DMS79 (cell line): ENCODE measurements at regions not wholly inside any gene's neighbourhood (a gene's known extent, or its start where the extent isn't known, plus 50 kb on each side); places are given as distances from the start of the nearest gene placed in this dataset.
A peak's percentile ranks its signal among the peaks of the same experiment; 100 is the strongest.

Experiments used
- DNase-seq: peaks from one replicate; lab custom pipeline; 2025; lab: John Stamatoyannopoulos, UW

DNA sequence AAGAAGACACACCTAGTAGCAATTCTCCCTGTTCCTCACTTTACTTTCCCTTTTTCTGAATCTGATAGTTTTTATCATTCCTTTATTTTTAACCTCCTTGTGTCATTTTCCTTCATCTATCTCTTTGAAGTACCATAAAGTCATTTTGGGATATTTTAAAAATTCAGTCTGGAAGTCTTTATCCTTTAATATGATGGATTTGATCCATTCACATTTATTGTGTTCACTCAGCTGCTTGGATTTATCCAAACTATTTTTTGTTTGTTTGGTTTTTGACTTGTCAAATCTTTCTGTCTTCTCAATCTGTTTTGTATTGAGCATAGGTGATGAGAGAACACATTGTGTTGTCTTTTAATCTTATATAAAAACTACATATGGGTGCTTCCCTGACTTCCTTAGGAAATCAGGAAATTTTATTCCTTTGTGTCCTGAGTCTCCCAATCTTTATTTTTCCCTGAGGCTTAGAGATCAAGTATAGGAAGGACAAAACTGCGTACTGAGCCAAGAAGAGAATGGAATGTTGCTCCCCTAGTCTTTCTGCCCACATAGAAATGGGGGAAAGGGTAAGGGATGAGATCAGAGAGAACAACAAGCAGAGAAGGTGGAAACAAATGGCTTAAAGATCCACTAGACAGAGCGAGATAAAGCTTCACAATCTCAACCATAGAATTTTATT lies 132.7 kb upstream of the HABP2 start:
- no peak for DNase-seq

DNA sequence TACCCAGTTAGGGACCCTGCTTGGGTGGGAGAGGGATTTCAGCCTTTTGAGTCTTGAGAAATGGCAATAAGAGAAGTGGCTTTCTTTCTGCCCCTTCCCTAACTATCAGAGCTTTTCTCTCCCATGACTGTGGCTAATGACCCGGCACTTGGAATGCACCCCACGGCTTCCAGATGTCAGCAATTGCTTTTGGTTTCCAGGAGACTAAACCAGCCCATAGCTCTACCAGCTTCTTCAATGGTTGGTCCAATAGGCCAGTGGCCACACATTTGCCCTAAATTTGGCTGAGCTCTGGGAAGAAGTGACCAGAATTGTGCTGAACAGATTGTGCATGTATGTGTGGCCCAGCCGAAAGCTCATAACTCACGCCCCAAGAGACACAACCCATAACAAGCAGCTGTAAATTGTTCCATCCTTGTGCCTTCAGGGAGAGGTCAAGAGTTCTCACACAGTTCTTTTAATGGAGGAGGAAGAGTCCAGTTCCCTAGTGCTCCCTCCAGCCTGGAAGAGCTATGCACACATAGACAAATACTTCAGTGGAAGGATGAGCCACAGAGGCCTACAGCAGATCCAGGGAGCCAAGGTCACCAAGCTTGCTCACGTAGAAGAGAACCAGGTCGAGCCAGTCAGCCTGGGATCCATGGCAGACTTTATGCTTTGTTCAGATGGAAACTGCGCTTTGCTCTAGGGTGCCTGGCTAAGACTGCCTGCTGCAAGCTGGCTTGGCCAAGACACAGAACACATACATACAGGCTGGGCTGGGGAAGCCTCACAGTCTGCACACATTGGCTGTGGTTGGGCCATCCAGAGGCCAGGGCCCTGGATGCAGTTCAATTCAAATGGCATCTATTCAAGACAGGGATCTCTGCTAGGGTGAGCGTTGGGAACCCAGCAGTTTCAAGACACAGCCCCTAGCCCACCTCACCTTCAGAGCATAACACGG lies 131.8 kb upstream of the HABP2 start:
- no peak for DNase-seq

DNA sequence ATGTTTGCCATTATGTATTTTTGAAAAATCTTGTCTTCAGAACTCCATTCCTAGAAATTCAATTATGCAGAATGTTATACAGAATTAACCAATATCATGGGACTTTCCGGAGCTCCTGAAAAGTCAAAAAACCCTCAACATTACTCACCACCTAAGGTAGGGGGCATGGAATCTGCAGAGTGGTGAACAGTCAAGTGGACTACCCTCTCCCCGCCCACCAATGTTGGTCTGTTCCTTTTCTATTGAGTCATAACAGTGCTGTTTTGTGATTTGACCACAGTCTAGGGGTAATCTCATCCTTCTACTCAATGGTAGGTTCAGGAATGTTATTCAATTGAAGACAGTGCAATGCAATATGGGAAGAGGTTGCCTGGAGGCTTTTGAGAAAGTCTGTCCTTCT lies 130.5 kb upstream of the HABP2 start:
- no peak for DNase-seq

DNA sequence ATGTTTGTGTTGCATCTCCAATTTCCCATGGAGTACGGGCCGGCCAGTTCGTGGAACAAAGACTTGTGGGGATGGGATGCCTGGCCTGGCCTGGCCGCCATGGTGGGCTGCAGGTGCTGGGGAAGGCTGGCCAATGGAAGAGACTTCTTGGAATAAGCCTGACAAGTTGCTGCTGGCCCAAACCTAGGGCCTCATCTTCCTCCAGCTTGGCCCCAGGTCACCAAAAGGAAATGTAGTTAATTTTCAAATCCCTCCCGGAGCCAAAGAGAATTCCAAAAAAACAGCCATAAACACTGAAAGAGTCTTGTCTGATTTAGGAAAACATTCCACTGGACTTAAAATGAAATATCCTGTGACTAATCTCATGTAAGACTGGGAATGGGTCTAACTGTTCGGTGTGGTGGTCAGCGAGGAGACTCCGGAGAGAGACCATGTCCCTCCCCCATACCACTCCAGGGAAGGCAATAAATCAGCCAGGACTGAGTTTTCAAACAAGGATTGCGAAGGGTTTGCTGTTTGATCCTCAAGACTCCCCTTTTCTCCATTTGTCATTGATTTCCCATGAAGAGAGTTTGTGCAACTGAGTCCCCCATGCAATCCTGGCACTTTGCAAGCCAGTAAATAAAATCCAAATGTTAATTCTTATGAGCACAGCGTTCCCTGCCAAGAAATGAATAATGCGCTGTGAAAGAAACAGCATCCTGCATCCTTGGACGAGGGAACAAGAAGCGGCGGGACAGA lies 128.7 kb upstream of the HABP2 start:
- DNase-seq, result no peak

DNA sequence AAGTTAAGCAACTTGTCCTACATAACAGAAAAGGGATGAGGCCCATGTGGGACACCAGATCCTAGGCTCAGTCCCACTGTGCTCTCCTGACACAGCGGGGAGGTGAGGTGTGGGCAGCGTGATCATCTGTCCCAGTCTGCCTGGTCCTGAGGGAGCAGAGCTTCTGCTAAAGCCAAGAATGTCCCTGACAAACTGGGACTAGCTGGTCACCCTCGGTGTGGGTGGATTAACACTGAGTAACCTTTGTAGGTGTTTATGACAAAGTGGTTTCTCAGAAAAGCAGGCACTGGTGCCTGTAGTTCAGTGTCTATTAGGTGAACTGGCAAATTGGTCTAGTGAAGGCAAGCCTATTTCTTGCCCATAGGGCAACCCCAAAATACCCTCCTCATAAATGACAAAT lies 127.8 kb upstream of the HABP2 start:
- DNase-seq, result no peak

DNA sequence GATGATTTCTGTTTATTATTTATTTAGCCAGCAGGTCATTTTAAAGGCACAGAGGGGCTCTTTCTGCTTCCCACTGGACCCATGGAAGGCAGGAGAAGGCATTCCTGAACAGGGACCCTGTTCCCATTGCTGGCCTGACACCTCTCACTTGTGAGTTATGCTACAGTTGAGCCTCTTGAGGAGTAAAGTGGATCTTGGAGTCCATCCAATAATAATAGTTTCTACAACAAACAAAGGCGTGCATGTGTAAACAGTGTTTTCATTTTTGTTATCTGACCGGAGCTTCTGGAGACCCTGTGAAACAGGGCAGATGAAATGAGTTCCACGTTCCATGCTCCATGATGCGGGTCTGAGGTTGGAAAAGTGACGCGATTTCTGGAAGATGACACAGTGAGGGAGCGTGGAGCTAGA lies 127.3 kb upstream of the HABP2 start:
- DNase-seq, result peak; percentile 2

DNA sequence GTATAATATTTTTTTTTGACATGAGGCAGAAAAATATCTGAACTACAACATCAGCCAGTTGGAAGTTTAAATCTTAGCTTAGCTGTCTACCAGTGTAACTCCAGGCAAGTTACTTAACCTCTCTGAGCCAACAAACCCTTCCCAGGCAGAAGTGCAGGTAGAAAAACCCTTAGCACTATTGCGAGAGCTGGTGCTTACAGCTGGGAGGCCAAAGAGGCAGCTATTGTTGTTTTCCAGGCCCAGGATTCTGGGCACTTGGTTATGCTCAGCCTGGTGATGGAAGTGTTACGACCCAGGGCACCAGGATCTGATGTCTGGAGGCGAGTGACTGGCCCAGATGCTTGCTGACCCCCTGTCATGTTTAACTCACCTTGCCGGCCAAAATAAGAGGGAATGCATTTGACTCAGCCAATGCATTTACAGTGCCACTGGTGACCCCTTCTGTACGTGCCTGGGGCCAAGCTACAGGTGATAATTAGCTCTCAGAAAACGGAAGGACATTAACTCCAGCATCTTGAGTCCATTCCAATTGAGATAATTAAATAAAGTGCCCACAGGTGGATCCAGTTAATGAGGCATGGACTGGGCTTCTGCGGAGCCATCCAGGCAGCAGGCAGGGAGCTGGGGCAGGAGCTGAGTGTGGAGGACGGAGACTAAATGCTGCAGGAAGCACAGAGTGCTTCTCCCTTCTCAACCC lies 126.5 kb upstream of the HABP2 start:
- no peak for DNase-seq

DNA sequence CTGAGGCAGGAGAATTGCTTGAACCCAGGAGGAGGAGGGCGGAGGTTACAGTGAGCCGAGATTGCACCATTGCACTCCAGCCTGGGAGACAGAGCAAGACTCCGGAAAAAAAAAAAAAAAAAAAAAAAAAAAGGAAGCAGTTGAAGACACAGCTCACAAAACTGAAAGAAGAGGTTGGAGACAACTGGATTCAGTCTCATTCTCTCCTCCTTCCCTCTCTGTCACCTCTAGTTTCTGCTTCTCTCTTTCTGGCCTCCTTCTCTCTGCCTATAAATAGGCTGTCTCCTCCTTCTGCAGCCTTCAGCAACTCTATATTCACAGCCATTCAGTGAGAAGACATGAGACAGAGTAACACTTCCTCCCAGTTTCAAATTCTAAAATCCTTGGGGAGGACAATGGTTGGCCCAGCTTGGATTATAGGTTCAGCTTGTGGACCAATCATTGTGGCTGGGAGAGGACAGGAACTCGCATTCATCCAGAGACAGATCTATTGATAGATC lies 125.6 kb upstream of the HABP2 start:
- no peak for DNase-seq

DNA sequence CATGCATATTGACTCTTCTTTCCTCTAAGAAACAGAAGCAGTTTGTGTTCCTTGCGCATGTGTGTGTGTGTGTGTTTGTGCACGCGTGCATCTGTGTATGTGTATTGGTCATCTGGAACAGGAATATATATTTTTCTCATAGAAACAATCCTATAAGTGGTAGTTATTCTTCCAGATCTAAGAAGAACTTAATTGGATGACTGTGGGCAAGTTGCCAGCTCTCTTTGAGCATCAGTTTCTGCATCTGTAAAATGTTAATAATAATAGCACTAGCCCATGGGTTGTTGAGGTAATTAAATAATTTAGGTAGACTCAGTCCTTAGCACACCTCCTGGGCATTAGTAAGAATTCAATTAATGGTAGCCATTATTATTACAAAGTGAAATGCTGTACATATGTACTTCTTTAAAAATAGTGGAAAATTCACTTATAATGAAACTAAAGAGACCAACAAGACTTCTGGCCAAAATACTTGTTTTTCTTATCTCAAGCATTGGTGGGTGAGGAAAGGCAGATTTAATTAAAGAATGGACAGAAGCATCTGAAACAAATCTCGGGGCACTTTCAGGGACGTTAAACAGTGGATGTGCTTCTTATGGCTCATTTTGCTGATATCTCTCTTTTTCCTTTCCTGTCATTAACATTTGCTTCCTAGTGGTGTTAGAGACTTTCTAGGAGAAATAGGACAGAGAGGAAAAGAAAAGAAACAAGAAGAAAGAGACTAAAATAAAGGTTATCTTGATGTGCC lies 124.9 kb upstream of the HABP2 start:
- DNase-seq, result no peak

DNA sequence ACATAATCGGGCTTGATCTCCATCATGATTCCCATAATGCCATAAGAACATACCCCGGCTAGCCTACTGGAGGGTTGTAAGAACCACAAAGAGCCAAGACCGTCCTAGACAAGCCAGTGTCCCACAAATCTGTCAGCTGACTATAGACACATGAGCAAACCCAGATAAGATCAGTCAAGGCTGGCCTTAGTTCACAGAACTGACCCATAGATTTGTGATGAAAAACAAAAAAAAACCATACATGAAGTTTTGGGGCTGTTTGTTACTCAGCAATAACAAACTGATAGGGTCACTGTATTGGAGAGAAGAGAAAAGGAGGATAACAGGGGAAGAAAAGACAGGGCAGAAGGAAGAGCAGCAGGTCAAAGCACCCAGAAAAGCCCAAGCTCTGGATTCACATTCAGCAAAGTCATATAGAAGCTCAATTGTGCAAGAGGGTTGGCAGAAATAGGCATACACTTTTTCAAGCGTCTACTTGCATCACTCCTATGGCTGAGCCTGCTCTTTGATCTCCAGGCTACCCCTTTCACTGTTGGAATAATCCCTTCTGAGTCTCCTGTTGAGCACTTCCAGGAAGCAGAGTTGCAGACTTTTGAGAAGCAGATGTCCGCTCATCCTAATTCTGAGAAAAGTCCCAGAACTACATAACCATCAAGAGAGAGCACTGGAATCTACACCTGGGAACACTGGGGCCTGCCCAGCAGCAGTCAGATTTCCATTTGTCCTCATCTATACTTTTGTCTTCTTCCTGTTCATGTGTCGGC lies 122.0 kb upstream of the HABP2 start:
- DNase-seq, result no peak

DNA sequence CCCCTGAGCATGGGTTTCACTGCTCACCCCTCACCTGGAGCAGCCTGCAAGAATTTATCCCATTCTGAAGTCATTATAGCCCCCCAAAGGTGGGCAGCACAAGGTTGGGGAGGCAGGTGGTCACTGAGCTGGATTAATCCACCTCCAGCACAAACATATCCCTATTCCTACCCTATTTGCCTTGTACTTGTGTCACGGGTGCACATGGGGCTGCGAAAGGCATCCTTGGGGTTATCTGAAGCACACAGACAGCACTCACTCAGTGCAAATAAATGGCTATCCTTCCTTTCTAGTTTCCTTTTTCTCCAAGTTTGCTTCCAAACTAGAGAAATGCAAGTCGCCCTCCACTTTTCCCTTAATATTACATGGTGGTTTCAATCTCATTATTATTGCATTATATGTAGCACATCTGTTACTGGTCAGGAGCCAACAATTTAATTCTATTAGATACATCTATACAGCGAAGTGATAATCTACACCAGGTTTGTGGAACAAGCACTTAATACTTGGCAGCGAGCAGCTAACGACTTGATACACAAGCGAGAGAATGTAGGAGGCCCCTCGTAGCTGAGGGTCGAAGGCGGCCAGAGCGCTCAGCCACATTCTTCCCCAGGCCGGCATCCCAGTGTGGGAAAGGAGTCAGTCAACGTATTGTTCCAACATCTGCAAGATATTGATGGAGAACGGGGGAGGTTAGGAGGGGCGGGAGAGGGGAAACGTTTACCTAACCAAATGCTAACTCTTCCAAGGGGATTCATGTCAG lies 121.3 kb upstream of the HABP2 start:
- DNase-seq, result no peak

DNA sequence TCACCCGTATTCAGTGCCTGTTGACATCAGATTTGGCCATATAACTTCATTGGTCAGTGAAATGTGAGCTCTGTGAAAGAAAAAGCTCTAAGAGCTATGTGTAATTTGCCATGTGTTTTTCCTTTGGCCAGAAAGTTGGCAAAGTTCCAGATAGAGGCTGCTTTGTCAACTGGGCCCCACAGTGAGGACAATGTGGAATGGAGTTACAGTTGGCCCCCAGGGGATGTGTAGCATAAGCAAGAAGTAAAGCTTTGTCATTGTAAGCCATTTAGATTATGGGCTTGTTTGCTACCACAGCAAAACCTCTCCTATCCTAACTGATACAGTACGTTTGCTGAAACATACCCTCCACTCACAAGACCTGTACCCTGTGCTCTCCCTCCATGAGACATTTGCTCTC lies 119.1 kb upstream of the HABP2 start:
- no peak for DNase-seq

DNA sequence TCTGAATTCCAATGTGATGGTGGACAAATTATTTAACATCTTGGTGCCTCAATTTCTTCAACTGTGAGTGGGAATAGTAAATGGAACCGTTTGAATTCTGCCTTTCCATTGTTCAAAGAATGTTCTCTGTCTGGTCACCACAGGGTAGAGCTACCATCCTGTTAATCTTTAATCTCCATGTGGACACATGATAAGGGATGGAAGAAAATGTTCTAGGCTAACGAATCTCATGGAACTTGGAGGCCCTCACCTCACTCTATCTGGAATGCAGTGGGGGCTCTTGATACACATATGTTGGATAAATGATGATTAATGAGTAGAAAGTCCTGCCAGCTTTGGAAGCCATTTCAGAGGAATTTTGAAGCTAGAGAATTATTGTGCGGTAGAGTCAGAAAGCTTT lies 118.5 kb upstream of the HABP2 start:
- no peak for DNase-seq

DNA sequence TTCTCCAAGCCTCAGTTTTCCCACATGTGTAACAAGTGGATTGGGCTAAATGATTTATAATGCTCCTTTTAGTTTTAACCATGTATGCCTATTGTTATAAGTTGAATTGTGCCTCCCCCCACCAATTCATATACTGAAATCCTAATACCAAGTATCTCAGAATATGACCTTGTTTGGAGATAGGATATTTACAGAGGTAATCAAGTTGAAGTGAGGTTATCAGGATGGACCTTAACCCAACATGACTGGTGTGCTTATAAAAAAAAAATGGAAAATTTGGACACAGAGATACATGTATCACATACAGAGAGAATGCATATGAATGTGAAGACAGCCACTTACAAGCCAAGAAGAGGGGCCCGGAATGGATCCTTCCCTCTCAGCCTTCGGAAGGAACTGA lies 117.9 kb upstream of the HABP2 start:
- no peak for DNase-seq

DNA sequence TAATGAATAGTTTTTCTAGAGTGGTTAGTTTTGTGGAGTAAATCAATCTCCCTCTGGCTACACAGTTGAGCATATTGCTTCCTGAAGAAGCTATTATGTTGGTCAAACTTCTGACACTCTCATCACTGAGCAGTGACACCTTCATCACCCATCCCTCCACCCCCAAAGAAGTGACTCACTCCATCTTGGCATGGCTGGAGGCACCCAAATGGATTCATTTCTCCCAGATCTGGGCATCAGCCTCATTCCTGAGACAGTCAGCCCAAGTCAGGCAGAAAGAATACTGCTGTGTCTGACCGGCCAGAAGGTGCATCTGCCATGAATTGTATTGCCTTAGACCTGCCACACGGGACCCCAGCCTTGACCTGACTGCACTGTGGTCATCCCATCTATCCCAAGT lies 117.0 kb upstream of the HABP2 start:
- no peak for DNase-seq

DNA sequence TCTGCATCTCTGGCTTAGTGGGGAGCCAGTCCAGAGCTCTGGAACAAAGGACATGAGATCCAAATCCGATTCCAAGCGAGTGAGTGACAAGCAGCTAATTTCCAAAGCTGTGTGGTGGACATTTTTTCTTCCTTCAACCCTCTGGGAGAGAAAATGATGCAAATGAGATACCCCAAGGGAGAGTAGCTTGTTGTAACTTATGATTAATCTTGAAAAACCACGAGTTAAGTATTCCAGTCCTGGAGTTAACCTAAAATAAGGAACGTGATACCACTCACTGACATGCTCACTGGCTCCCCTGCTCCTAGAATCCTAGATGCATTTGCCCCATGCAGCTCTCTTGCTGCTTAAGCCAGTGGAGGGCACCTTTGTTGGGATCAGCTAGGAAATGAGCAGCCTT lies 116.0 kb upstream of the HABP2 start:
- no peak for DNase-seq

DNA sequence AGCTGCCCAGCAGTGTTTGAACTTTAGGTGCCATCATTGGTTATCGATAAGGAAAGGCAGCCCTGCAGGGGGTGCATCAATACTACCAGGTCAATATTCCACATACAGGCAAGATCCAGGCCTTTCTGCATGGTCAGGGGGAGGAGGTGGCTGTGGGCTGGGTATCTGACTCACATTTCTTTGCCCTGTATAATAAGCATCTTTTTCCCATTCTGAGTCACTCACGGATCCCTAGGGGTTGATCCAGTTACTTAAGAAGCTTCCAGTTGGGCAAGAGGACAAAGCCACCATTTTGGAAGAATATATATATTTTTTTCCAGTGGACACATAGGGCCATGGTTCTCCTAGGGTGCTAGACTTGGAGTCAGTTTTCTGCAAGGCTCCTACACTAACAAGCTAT lies 114.2 kb upstream of the HABP2 start:
- DNase-seq, result no peak

DNA sequence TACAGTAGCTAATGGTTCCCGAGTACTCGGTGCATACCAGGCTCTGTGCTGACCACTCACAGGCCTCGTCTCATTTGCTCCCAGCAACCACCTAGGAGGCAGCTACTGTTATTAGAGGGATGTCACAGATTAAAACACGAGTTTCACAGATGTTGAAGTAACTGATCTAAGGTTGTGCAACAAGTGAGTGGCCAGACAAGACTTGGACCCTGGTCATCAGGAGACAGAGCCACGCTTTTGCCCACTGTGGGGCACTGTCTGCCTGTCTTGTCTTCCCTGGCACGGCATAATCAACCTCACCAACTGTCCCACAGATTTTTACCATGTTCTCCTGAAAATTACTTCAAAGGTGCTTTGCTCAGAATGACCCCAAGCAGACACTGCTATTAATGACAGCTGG lies 111.6 kb upstream of the HABP2 start:
- DNase-seq, result no peak

DNA sequence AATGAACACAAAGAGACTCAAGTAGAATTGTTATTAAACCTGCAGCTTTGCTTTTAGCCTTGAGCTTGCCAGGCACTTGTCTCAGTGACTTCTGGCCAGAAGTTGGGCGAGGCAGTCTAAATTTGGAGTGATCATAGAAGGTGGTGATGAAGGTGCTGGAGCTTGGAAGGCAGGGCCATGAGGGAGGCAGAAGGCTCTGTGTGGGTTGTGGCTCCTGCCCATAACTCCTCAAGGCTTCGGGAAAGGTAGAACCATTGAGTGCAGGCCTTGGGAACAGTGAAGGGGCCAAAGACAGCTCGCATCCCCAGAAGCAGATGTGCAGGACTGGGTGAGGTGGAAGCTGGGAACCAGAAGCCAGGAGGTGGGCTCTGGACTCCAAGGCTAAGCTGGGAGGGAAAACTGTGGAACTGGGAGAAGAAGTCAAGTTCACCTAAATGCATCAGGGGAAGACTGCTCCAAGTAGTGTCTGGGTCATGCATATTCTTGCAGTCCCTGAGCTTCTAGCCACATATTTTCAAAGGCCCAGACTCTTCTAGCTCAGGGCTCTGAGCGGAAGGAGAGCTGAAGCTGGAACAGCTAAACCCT lies 111.1 kb upstream of the HABP2 start:
- DNase-seq, result no peak
